ENCODE measurements at regions not wholly inside any gene's neighbourhood (a gene's known extent, or its start where the extent isn't known, plus 50 kb on each side); places are given as distances from the start of the nearest gene placed in this dataset.
A peak's percentile ranks its signal among the peaks of the same experiment; 100 is the strongest.

- no peaks in the 10 kb centered on the region for H3K27me3 Mint-ChIP-seq (ENCODE audit: low read depth)
- H3K9me3 Mint-ChIP-seq: no peaks in the 10 kb centered on the region
- H3K4me1 Mint-ChIP-seq: peaks cover 9% of the 10 kb centered on the region
- no peak for TF ChIP-seq CTCF (IDR thresholded peaks at IDR 0.05; ENCODE audit: unreplicated experiment in 3 of 3)
- H3K4me3 Mint-ChIP-seq: no peak overlapping the region
- H3K36me3 Mint-ChIP-seq (ENCODE audit: low read depth): no peaks in the 10 kb centered on the region
- H3K27ac Mint-ChIP-seq: no peak overlapping the region
Measured at GRCh38 chr15:53395871-53396270, 363.6 kb downstream of the WDR72 start.

- no peak for TF ChIP-seq CTCF (IDR thresholded peaks at IDR 0.05; ENCODE audit: unreplicated experiment in 3 of 3)
- no peaks in the 10 kb centered on the region for H3K9me3 Mint-ChIP-seq
- peaks cover 9% of the 10 kb centered on the region for H3K4me1 Mint-ChIP-seq
- no peaks in the 10 kb centered on the region for H3K36me3 Mint-ChIP-seq (ENCODE audit: low read depth)
- no peaks in the 10 kb centered on the region for H3K27me3 Mint-ChIP-seq (ENCODE audit: low read depth)
- no peak overlapping the region for H3K27ac Mint-ChIP-seq
- H3K4me3 Mint-ChIP-seq: no peak overlapping the region
Measured at GRCh38 chr15:53390549-53390948, 368.9 kb downstream of the WDR72 start.

- no peaks in the 10 kb centered on the region for H3K36me3 Mint-ChIP-seq (ENCODE audit: low read depth)
- peaks cover 9% of the 10 kb centered on the region for H3K4me1 Mint-ChIP-seq
Measured at GRCh38 chr15:53389271-53390037, 370.0 kb downstream of the WDR72 start.

GRCh38 chr15:53384417-53384816 is 375.0 kb downstream of the WDR72 start:
- Mint-ChIP-seq H3K4me3 (no peak overlapping the region), H3K36me3 (ENCODE audit: low read depth) (no peaks in the 10 kb centered on the region), H3K27me3 (ENCODE audit: low read depth) (peaks cover 6% of the 10 kb centered on the region), H3K9me3 (peaks cover 3% of the 10 kb centered on the region), H3K4me1 (no peaks in the 10 kb centered on the region), H3K27ac (no peak overlapping the region)
- peak in 1 of 3 experiments; percentile 18 for TF ChIP-seq CTCF (IDR thresholded peaks at IDR 0.05; ENCODE audit: unreplicated experiment in 3 of 3)

More at GRCh38 chr15:53389271-53390037, 370.0 kb downstream of the WDR72 start:
- no peak for TF ChIP-seq CTCF (IDR thresholded peaks at IDR 0.05; ENCODE audit: unreplicated experiment in 3 of 3)
- Mint-ChIP-seq H3K4me3 (no peak overlapping the region), H3K9me3 (no peaks in the 10 kb centered on the region), H3K27ac (no peak overlapping the region), H3K27me3 (ENCODE audit: low read depth) (peaks cover 6% of the 10 kb centered on the region)

- Mint-ChIP-seq H3K4me1 (peaks cover 12% of the 10 kb centered on the region), H3K9me3 (peaks cover 3% of the 10 kb centered on the region), H3K4me3 (no peak overlapping the region), H3K36me3 (ENCODE audit: low read depth) (no peaks in the 10 kb centered on the region), H3K27me3 (ENCODE audit: low read depth) (no peaks in the 10 kb centered on the region), H3K27ac (peak overlapping the region in 1 of 3 experiments; percentile 31)
- TF ChIP-seq CTCF (IDR thresholded peaks at IDR 0.05; ENCODE audit: unreplicated experiment in 3 of 3): no peak
Measured at GRCh38 chr15:53378096-53378800, 381.2 kb downstream of the WDR72 start.

All from nephron (organoid).